Type B pancreatic cell (in vitro differentiated cells): ENCODE measurements at regions not wholly inside any gene's neighbourhood (a gene's known extent, or its start where the extent isn't known, plus 50 kb on each side); places are given as distances from the start of the nearest gene placed in this dataset.
A peak's percentile ranks its signal among the peaks of the same experiment; 100 is the strongest.

Source experiments
- DNase-seq: peaks from one replicate; pipeline ENCODE4 v3.0.0; 2021; ENCODE audit warnings: mixed read lengths; ENCODE audit not compliant: unreplicated experiment; ENCODE audit errors: extremely low spot score
- H3K27ac Mint-ChIP-seq: 2 replicates; pipeline ENCODE4 v1.8.0; 2021; ENCODE audit warnings: mild to moderate bottlenecking, mixed read lengths
- H3K27me3 Mint-ChIP-seq: 2 replicates; pipeline ENCODE4 v1.8.0; 2021; ENCODE audit warnings: mixed read lengths
- H3K36me3 Mint-ChIP-seq: 2 replicates; pipeline ENCODE4 v1.8.0; 2021; ENCODE audit warnings: mixed read lengths
- H3K4me1 Mint-ChIP-seq: one replicate; pipeline ENCODE4 v1.8.0; 2021; ENCODE audit warnings: mixed read lengths; ENCODE audit not compliant: unreplicated experiment
- H3K4me3 Mint-ChIP-seq: 2 replicates; pipeline ENCODE4 v1.8.0; 2021; ENCODE audit warnings: mild to moderate bottlenecking, mixed read lengths
- H3K9me3 Mint-ChIP-seq: 2 replicates; pipeline ENCODE4 v1.8.0; 2021; ENCODE audit warnings: mixed read lengths
- CTCF ChIP-seq: fragments of 200-600 bp; sonication (generic); conservative IDR thresholded peaks from 2 replicates; pipeline ENCODE4 v1.5.0; 2021; ENCODE audit warnings: antibody characterized with exemption, mild to moderate bottlenecking

DNA sequence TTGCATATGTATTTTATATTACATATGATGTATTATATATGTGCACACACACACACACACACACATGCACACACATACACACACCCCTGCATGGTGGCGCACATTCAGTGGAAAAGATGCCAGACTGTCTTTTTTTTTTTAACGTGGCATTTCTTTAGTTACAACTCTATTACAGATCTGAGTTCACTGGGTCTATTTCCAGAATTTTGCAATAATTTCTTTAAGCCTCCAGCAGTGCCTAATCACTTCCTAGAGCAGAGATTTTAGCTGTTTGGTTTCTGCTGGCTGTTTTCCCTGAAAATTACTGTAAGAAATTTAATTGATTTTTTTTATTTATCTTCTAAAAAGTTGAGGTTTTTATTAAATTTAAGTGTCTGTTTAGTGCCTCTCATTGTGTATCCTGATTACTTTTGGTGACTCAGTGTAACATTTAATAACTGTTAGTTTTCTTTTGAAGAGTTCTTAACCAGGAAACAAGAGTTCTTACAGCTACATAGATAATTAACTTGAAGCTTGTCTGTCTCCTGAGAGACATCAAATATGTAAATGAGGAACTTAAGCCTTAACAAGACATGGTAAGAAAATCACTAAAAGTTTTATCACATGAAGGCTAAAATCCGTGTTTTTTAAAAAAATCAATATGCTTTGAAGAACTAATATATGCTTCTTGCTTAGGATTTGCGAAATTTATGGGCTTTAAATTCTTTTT, 232.0 kb downstream of the MDFIC start:
- TF ChIP-seq CTCF = no peak
- Mint-ChIP-seq H3K4me3 (no peak overlapping the region), H3K36me3 (no peaks in the 10 kb centered on the region), H3K9me3 (no peaks in the 10 kb centered on the region), H3K4me1 (no peaks in the 10 kb centered on the region), H3K27me3 (no peaks in the 10 kb centered on the region), H3K27ac (no peak overlapping the region)
- no peak for DNase-seq

GRCh38 chr7:115153176-115153575, 231.3 kb downstream of the MDFIC start:
- Mint-ChIP-seq H3K27ac (no peak overlapping the region), H3K4me3 (no peak overlapping the region), H3K4me1 (no peaks in the 10 kb centered on the region), H3K36me3 (no peaks in the 10 kb centered on the region), H3K9me3 (no peaks in the 10 kb centered on the region), H3K27me3 (no peaks in the 10 kb centered on the region)
- TF ChIP-seq CTCF = no peak
- no peak for DNase-seq

DNA sequence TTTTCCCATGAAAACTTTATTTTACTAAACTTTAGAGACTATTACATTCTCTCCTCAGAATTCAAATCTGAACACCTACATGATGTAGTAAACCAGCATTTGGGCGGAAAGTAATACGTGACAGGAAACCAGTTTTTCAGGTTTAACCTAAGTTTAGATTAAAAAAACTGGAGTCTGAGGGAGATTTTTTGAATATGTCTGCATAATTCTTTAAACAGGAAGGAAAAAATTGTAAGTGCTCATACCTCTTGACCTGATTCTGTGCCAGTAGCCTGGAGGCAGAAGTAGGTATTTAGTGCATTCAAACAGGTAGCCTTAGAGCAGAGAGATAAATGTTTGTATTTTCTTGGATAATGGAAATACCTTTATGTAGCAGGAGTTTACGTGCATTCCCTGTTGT, 224.3 kb downstream of the MDFIC start:
- peaks cover 5% of the 10 kb centered on the region for H3K4me1 Mint-ChIP-seq
- no peak for DNase-seq
- H3K4me3 Mint-ChIP-seq = peak overlapping the region; percentile 42
- no peaks in the 10 kb centered on the region for H3K9me3 Mint-ChIP-seq
- H3K36me3 Mint-ChIP-seq = no peaks in the 10 kb centered on the region
- H3K27ac Mint-ChIP-seq = peak overlapping the region; percentile 89
- no peaks in the 10 kb centered on the region for H3K27me3 Mint-ChIP-seq
- no peak for TF ChIP-seq CTCF

- no peak overlapping the region for H3K4me3 Mint-ChIP-seq
- no peak for TF ChIP-seq CTCF
- H3K27ac Mint-ChIP-seq = peak overlapping the region; percentile 89
- H3K4me1 Mint-ChIP-seq = peaks cover 5% of the 10 kb centered on the region
- no peaks in the 10 kb centered on the region for H3K9me3 Mint-ChIP-seq
- DNase-seq = no peak
- no peaks in the 10 kb centered on the region for H3K36me3 Mint-ChIP-seq
- no peaks in the 10 kb centered on the region for H3K27me3 Mint-ChIP-seq
Measured at GRCh38 chr7:115145512-115145911, 223.6 kb downstream of the MDFIC start.

DNA sequence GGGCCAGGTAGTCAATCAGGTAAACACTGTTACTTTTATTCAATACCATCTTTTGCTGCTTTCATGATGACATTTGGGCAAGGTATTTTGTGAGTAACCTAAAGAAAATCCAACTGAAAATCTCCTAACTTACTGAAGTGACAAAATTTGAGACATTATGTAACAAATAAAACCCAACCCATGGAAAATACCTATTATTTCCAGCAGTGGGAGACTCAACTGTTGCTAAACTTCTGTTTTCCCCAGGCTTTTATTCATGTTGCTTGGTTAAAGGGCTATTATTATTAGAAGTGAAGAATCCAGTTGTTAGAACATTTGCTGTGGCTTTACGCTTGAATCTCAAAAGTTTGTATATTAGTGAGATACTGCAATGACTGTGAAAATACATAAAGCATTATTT, 215.9 kb downstream of the MDFIC start:
- Mint-ChIP-seq H3K4me3 (no peak overlapping the region), H3K9me3 (no peaks in the 10 kb centered on the region), H3K4me1 (no peaks in the 10 kb centered on the region), H3K36me3 (no peaks in the 10 kb centered on the region), H3K27ac (no peak overlapping the region), H3K27me3 (no peaks in the 10 kb centered on the region)
- TF ChIP-seq CTCF = no peak
- no peak for DNase-seq
